Astrocyte (in vitro differentiated cells and primary cell): ENCODE measurements at regions not wholly inside any gene's neighbourhood (a gene's known extent, or its start where the extent isn't known, plus 50 kb on each side); places are given as distances from the start of the nearest gene placed in this dataset.

ENCODE experiments used
- DNase-seq: peaks from one replicate; pipeline ENCODE4 v3.0.0-alpha.2; 2010; ENCODE audit warnings: low read depth
- FAIRE-seq: peaks from 2 replicates; lab custom pipeline; 2011; peaks lifted over from hg19 to GRCh38; lab: Jason Lieb, UNC
- H2AFZ ChIP-seq: 2 replicates; pipeline ENCODE4 v1.6.0; 2012; ENCODE audit warnings: low read depth, low read length, inconsistent platforms
- H3K27ac ChIP-seq: 2 replicates; pipeline ENCODE4 v1.5.1; 2011; ENCODE audit warnings: low read depth, low read length, inconsistent platforms
- H3K27me3 ChIP-seq: 2 replicates; pipeline ENCODE4 v1.6.0; 2011; ENCODE audit warnings: low read length, inconsistent platforms; ENCODE audit not compliant: insufficient read depth
- H3K36me3 ChIP-seq: 2 replicates; pipeline ENCODE4 v1.5.1; 2011; ENCODE audit warnings: low read length, inconsistent platforms; ENCODE audit not compliant: insufficient read depth
- H3K4me1 ChIP-seq: 2 replicates; pipeline ENCODE4 v1.5.1; 2011; ENCODE audit warnings: low read length, inconsistent platforms; ENCODE audit not compliant: insufficient read depth
- H3K4me2 ChIP-seq: 2 replicates; pipeline ENCODE4 v1.6.0; 2012; ENCODE audit warnings: low read length, inconsistent platforms
- H3K4me3 ChIP-seq: 2 replicates; pipeline ENCODE4 v1.5.1; 2011; ENCODE audit warnings: low read depth, mild to moderate bottlenecking, low read length, inconsistent platforms; ENCODE audit not compliant: insufficient read depth
- H3K79me2 ChIP-seq: 2 replicates; pipeline ENCODE4 v1.6.0; 2012; ENCODE audit warnings: mild to moderate bottlenecking, low read length, inconsistent platforms; ENCODE audit not compliant: insufficient read depth
- H3K9ac ChIP-seq: 2 replicates; pipeline ENCODE4 v1.6.0; 2012; ENCODE audit warnings: mild to moderate bottlenecking, low read length, inconsistent platforms
- H3K9me3 ChIP-seq: 2 replicates; pipeline ENCODE4 v1.5.1; 2012; ENCODE audit warnings: low read depth, mild to moderate bottlenecking, low read length, inconsistent platforms; ENCODE audit not compliant: insufficient read depth
- H4K20me1 ChIP-seq: 2 replicates; pipeline ENCODE4 v1.6.0; 2012; ENCODE audit warnings: low read length, inconsistent platforms; ENCODE audit not compliant: insufficient read depth
- H3K27ac Mint-ChIP-seq: one replicate; pipeline ENCODE4 v1.8.0; 2021; ENCODE audit warnings: mild to moderate bottlenecking, mixed read lengths; ENCODE audit not compliant: unreplicated experiment
- H3K27me3 Mint-ChIP-seq: one replicate; pipeline ENCODE4 v1.8.0; 2021; ENCODE audit warnings: low read depth, mixed read lengths; ENCODE audit not compliant: unreplicated experiment
- H3K36me3 Mint-ChIP-seq: one replicate; pipeline ENCODE4 v1.8.0; 2021; ENCODE audit warnings: low read depth, mixed read lengths; ENCODE audit not compliant: unreplicated experiment
- H3K4me1 Mint-ChIP-seq: one replicate; pipeline ENCODE4 v1.8.0; 2021; ENCODE audit warnings: low read depth, mixed read lengths; ENCODE audit not compliant: unreplicated experiment
- H3K4me3 Mint-ChIP-seq: one replicate; pipeline ENCODE4 v1.8.0; 2021; ENCODE audit warnings: mild to moderate bottlenecking, moderate library complexity, mixed read lengths; ENCODE audit not compliant: unreplicated experiment
- H3K9me3 Mint-ChIP-seq: one replicate; pipeline ENCODE4 v1.8.0; 2021; ENCODE audit warnings: mild to moderate bottlenecking, mixed read lengths; ENCODE audit not compliant: unreplicated experiment
- EZH2 ChIP-seq: IDR thresholded peaks from 2 replicates; pipeline ENCODE4 v1.6.1; 2012; ENCODE audit warnings: mild to moderate bottlenecking, low read length, inconsistent platforms; ENCODE audit not compliant: insufficient read depth
- TF ChIP-seq, protein P1 (sequence below): IDR thresholded peaks from 2 replicates; pipeline ENCODE4 v1.5.1; 2011; ENCODE audit warnings: low read depth, mild to moderate bottlenecking, inconsistent platforms, low read length, moderate library complexity; ENCODE audit not compliant: insufficient read depth

DNA sequence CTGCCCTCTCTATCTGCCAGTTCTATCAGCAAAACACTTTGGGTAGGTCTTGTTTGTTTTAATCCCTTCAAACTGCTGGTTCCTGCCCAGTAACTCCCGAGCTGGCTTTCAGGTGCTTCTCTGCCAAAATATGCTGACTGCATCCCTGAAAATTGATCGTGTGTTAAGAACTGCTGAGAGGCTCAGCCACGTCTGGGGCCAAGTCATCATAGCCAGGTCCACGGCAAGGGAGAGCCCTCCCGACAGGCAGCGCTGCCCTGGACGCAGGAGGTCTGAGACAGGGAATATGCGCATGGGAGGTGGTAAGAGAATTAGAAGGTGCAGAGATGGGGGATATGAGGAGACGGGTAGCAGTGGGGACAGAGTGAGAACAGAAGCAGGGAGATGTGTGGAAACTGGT, 179.7 kb upstream of the TOPAZ1 start:
- Mint-ChIP-seq H3K36me3 (peaks cover 2% of the 10 kb centered on the region), H3K4me3 (no peak overlapping the region), H3K4me1 (peaks cover 44% of the 10 kb centered on the region), H3K27me3 (no peaks in the 10 kb centered on the region), H3K9me3 (no peaks in the 10 kb centered on the region), H3K27ac (no peak overlapping the region)
- Histone ChIP-seq H3K36me3 (no peaks in the 10 kb centered on the region), H3K4me2 (no peak overlapping the region), H3K9ac (no peak overlapping the region), H3K27me3 (peaks cover 3% of the 10 kb centered on the region), H3K4me3 (no peak overlapping the region), H3K4me1 (peaks cover 3% of the 10 kb centered on the region), H3K9me3 (no peaks in the 10 kb centered on the region), H3K79me2 (no peaks in the 10 kb centered on the region), H2AFZ (no peak overlapping the region), H4K20me1 (no peaks in the 10 kb centered on the region), H3K27ac (no peak overlapping the region)
- DNase-seq: no peak
- TF ChIP-seq, protein P1, sequence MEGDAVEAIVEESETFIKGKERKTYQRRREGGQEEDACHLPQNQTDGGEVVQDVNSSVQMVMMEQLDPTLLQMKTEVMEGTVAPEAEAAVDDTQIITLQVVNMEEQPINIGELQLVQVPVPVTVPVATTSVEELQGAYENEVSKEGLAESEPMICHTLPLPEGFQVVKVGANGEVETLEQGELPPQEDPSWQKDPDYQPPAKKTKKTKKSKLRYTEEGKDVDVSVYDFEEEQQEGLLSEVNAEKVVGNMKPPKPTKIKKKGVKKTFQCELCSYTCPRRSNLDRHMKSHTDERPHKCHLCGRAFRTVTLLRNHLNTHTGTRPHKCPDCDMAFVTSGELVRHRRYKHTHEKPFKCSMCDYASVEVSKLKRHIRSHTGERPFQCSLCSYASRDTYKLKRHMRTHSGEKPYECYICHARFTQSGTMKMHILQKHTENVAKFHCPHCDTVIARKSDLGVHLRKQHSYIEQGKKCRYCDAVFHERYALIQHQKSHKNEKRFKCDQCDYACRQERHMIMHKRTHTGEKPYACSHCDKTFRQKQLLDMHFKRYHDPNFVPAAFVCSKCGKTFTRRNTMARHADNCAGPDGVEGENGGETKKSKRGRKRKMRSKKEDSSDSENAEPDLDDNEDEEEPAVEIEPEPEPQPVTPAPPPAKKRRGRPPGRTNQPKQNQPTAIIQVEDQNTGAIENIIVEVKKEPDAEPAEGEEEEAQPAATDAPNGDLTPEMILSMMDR: no peak
- no peak for TF ChIP-seq EZH2
- no peak for FAIRE-seq

DNA sequence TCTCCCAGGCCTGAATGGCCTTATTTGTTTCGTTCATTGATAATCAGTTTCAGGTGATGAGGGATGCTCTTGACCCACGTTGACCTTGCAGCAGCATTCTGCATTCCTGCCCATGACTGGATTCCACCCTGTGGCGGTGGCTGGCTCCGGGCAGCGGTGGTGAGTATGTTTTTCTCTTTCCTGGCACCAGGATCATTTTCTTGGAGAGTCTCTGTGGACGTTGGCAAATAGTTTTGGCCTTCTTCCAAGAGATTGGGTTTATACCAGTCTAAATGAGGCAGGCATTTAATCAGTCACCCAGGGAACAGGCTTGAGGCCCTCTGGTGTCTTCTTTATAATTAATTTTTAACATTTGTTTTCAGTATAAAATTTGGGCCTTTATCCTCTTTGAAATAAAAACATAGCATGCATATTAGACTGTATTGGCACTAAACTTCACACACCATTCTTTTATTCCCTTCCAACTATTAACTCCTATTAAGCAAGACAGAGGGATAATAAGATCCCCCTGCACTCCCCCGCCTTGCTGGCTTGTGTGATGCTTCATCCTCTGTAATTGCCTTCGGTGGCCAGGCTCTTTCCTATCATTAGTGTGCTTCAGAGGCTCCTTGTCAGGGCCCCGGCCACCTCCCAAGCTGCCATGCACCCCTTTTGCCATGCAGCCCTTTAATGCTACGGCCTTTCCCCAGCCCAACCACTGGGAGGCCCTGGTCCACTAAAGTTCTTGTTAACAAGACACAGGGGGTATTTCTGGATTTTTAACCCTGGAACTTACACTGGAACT, 176.2 kb upstream of the TOPAZ1 start:
- no peaks in the 10 kb centered on the region for H4K20me1 ChIP-seq
- Mint-ChIP-seq H3K4me3 (no peak overlapping the region), H3K36me3 (peaks cover 5% of the 10 kb centered on the region), H3K27me3 (no peaks in the 10 kb centered on the region), H3K4me1 (peaks cover 26% of the 10 kb centered on the region), H3K9me3 (no peaks in the 10 kb centered on the region), H3K27ac (no peak overlapping the region)
- H3K27me3 ChIP-seq: no peaks in the 10 kb centered on the region
- H3K9me3 ChIP-seq: no peaks in the 10 kb centered on the region
- DNase-seq: no peak
- no peaks in the 10 kb centered on the region for H3K79me2 ChIP-seq
- TF ChIP-seq EZH2: no peak
- TF ChIP-seq, protein P1: no peak
- no peak overlapping the region for H3K27ac ChIP-seq
- H3K4me2 ChIP-seq: no peak overlapping the region
- H3K36me3 ChIP-seq: no peaks in the 10 kb centered on the region
- no peak for FAIRE-seq
- no peaks in the 10 kb centered on the region for H3K4me1 ChIP-seq
- H2AFZ ChIP-seq: no peak overlapping the region
- no peak overlapping the region for H3K9ac ChIP-seq
- H3K4me3 ChIP-seq: no peak overlapping the region

DNA sequence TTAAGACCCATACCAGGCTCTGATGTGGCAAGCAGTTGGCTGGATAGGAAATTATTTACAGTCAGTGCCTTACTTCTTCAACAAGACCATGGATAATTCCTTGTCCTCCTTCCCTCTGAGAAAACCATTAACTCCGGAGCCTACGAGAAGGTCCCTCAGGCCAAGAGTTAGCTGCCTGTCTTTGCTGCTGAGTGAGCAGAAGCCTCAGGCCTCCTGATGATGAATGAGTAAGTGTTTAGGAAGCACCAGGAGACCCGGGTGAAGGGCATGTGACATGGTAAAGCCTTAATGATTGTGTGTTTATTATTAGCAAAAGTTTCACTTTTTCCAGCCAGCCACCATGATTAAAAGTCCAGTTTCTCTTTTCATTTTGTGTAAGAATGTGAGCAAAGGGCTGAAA, 174.9 kb upstream of the TOPAZ1 start:
- no peak overlapping the region for H3K9ac ChIP-seq
- Mint-ChIP-seq H3K9me3 (no peaks in the 10 kb centered on the region), H3K27ac (no peak overlapping the region), H3K4me3 (no peak overlapping the region), H3K36me3 (peaks cover 5% of the 10 kb centered on the region), H3K4me1 (peaks cover 22% of the 10 kb centered on the region), H3K27me3 (no peaks in the 10 kb centered on the region)
- H3K4me3 ChIP-seq: no peak overlapping the region
- no peak overlapping the region for H3K4me2 ChIP-seq
- no peaks in the 10 kb centered on the region for H3K9me3 ChIP-seq
- H3K27me3 ChIP-seq: no peaks in the 10 kb centered on the region
- FAIRE-seq (no peak), DNase-seq (no peak)
- H3K4me1 ChIP-seq: no peaks in the 10 kb centered on the region
- TF ChIP-seq, protein P1: no peak
- no peak for TF ChIP-seq EZH2
- H3K27ac ChIP-seq: no peak overlapping the region
- no peaks in the 10 kb centered on the region for H3K79me2 ChIP-seq
- no peak overlapping the region for H2AFZ ChIP-seq
- no peaks in the 10 kb centered on the region for H3K36me3 ChIP-seq
- H4K20me1 ChIP-seq: no peaks in the 10 kb centered on the region
